K562 (cell line): ENCODE measurements at regions not wholly inside any gene's neighbourhood (a gene's known extent, or its start where the extent isn't known, plus 50 kb on each side); places are given as distances from the start of the nearest gene placed in this dataset.

Experiments used
- ARID4B ChIP-seq: sonication (generic); formaldehyde crosslinking; IDR thresholded peaks from 2 replicates; pipeline ENCODE4 v1.8.0; 2022; ENCODE audit warnings: mild to moderate bottlenecking, missing genetic modification reagents
- CREB3 ChIP-seq: fragments of 450-650 bp; conservative IDR thresholded peaks from 2 replicates; pipeline ENCODE4 v1.6.1; 2016; ENCODE audit warnings: missing genetic modification characterization, low read depth, mild to moderate bottlenecking, missing compliant biosample characterization, moderate library complexity
- ETS1 ChIP-seq: conservative IDR thresholded peaks from 2 replicates; pipeline ENCODE4 v1.6.1; 2011; ENCODE audit warnings: low read depth, mild to moderate bottlenecking, low read length; ENCODE audit not compliant: control insufficient read depth
- HNRNPUL1 ChIP-seq: fragments of 200-400 bp; formaldehyde crosslinking; IDR thresholded peaks from 2 replicates; pipeline ENCODE4 v1.6.1; 2017; ENCODE audit warnings: low read length
- ID3 ChIP-seq, 2 experiments: fragments of 250-450 bp in 1 of 2; fragments of 450-650 bp in 1 of 2; sonication (Bioruptor Pico) in 1 of 2; IDR thresholded peaks; 2 replicates each; pipeline versions ENCODE4 v1.6.1 to v1.8.0; 2016 to 2021; ENCODE audit warnings: mild to moderate bottlenecking in 2 of 2, moderate library complexity in 2 of 2, missing compliant biosample characterization in 1 of 2, missing genetic modification characterization in 1 of 2
- MNT ChIP-seq, 2 experiments: fragments of 450-650 bp; conservative IDR thresholded peaks; 2 replicates each; pipeline ENCODE4 v1.6.1; 2017; ENCODE audit warnings: mild to moderate bottlenecking in 2 of 2, moderate library complexity in 2 of 2
- PBX2 ChIP-seq, 2 experiments: IDR thresholded peaks in 1 of 2; conservative IDR thresholded peaks in 1 of 2; 2 replicates each; pipeline ENCODE4 v1.6.1; 2016; ENCODE audit warnings: low read depth in 2 of 2, mild to moderate bottlenecking in 1 of 2, missing compliant biosample characterization in 1 of 2, missing genetic modification characterization in 1 of 2, moderate library complexity in 1 of 2
- RAD51 ChIP-seq: fragments of 450-650 bp; IDR thresholded peaks from 2 replicates; pipeline ENCODE4 v1.7.1; 2016; ENCODE audit warnings: low read depth, mild to moderate bottlenecking, borderline replicate concordance
- ZNF740 ChIP-seq, 3 experiments: fragments of 200-800 bp in 1 of 3; sonication (Bioruptor generic) in 1 of 3; sonication (generic) in 1 of 3; formaldehyde crosslinking in 1 of 3; IDR thresholded peaks; 2 replicates each; pipeline versions ENCODE4 v1.6.1 to v1.8.0; 2016 to 2022; ENCODE audit warnings: mild to moderate bottlenecking in 2 of 3, missing compliant biosample characterization in 2 of 3, missing genetic modification characterization in 2 of 3, missing genetic modification reagents in 1 of 3

- no peak for TF ChIP-seq MNT (conservative IDR thresholded peaks at IDR 0.05)
- no peak for TF ChIP-seq ID3 (CRISPR knock-in tag; IDR thresholded peaks at IDR 0.05)
- peak; percentile 47 for TF ChIP-seq ID3 (tag; IDR thresholded peaks at IDR 0.05)
- no peak for TF ChIP-seq HNRNPUL1
- no peak for TF ChIP-seq ARID4B (CRISPR knock-in tag)
- no peak for TF ChIP-seq ETS1
- 0 out of 2 replicates have a peak, but pooled peaks have one; percentile 19 for TF ChIP-seq CREB3 (tag)
- TF ChIP-seq PBX2 (CRISPR knock-in tag; IDR thresholded peaks at IDR 0.05; ENCODE audit: low read depth): no peak
- TF ChIP-seq PBX2 (tag; conservative IDR thresholded peaks at IDR 0.05; ENCODE audit: low read depth): no peak
- TF ChIP-seq RAD51: no peak
- TF ChIP-seq ZNF740 (CRISPR knock-in tag; IDR thresholded peaks at IDR 0.05): no peak
- TF ChIP-seq ZNF740 (tag; IDR thresholded peaks at IDR 0.05): 0 out of 4 replicates have a peak, but pooled peaks of 1 of the 2 experiments have one; percentile 10
These were observed 87.1 kb downstream of the MYEOV start (continued) for GRCh38 chr11:69380921-69381581.
